BJ (cell line): ENCODE measurements at regions not wholly inside any gene's neighbourhood (a gene's known extent, or its start where the extent isn't known, plus 50 kb on each side); places are given as distances from the start of the nearest gene placed in this dataset. TPM values are rescaled to one million over a fixed set of nuclear protein-coding genes. Genes with fewer than 3 reads are reported as not detected.

ENCODE experiments used
- CTCF ChIA-PET: fragments of 350-600 bp; formaldehyde crosslinking; extraction: SDS; loops from one replicate; lab custom pipeline; 2021; ENCODE audit warnings: antibody characterized with exemption, inconsistent platforms; lab: Yijun Ruan, JAX
- POLR2A ChIA-PET: fragments of 300-600 bp; sonication (Branson Sonifier 250); formaldehyde crosslinking; extraction: SDS; loops from one replicate; lab custom pipeline; 2021; ENCODE audit warnings: antibody characterized with exemption; lab: Charles Lee
- DNase-seq: peaks from one replicate; pipeline ENCODE4 v3.0.0-alpha.2; 2011; ENCODE audit warnings: low read depth
- H3K27me3 ChIP-seq: 2 replicates; pipeline ENCODE4 v1.6.0; 2011; ENCODE audit warnings: low read length; ENCODE audit not compliant: control insufficient read depth, insufficient read depth
- H3K36me3 ChIP-seq: 2 replicates; pipeline ENCODE4 v1.5.1; 2011; ENCODE audit warnings: low read length; ENCODE audit not compliant: control insufficient read depth, insufficient read depth
- H3K4me3 ChIP-seq: 2 replicates; pipeline ENCODE4 v1.5.1; 2011; ENCODE audit warnings: low read depth, mild to moderate bottlenecking, control low read depth, low read length
- small RNA-seq: library from RNA; depleted of rRNA; stranded (forward); fragments of <200 nt; gene quantifications from one replicate; pipeline ENCODE3, GENCODE V24; 2012; ENCODE audit warnings: low replicate concordance, low read depth; ENCODE audit not compliant: insufficient read length
- TF ChIP-seq, protein P1 (sequence below): IDR thresholded peaks from 2 replicates; pipeline ENCODE4 v1.5.1; 2011; ENCODE audit warnings: low read depth, mild to moderate bottlenecking, control low read depth, inconsistent platforms, low read length, moderate library complexity; ENCODE audit not compliant: insufficient read depth

DNA sequence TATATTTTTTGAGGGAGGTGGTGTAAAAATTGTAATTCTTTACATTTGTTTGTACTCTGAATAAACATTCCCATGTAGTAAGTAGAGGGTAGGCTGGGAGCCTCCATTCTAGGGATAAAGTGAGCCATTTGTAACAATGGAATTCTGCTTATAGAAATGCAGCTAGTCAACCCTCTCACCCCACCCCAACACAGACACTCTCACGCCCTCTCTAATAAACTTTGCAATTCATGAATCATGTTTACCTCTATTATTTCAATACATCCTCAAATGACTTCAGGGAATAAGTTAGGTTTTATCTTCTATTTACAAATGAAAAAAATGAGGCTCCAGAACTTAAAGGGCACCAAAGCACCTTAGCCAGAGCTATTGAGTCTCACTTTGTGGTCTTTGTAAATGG lies 56.5 kb upstream of the PDZRN3 start:
- POLR2A ChIA-PET = interaction anchor here (0.6 kb wide), 1 partner anchor 63 kb away, joined by 3 read pairs; no protein-coding TSS in a partner anchor
- no peaks in the 10 kb centered on the region for H3K36me3 ChIP-seq
- H3K27me3 ChIP-seq = no peaks in the 10 kb centered on the region
- TF ChIP-seq, protein P1, sequence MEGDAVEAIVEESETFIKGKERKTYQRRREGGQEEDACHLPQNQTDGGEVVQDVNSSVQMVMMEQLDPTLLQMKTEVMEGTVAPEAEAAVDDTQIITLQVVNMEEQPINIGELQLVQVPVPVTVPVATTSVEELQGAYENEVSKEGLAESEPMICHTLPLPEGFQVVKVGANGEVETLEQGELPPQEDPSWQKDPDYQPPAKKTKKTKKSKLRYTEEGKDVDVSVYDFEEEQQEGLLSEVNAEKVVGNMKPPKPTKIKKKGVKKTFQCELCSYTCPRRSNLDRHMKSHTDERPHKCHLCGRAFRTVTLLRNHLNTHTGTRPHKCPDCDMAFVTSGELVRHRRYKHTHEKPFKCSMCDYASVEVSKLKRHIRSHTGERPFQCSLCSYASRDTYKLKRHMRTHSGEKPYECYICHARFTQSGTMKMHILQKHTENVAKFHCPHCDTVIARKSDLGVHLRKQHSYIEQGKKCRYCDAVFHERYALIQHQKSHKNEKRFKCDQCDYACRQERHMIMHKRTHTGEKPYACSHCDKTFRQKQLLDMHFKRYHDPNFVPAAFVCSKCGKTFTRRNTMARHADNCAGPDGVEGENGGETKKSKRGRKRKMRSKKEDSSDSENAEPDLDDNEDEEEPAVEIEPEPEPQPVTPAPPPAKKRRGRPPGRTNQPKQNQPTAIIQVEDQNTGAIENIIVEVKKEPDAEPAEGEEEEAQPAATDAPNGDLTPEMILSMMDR = no peak
- CTCF ChIA-PET = interaction anchor here (1.1 to 1.5 kb wide), 2 partner anchors 9 to 28 kb away, joined by 3 to 6 read pairs; no protein-coding TSS in a partner anchor
- no peak for DNase-seq
- H3K4me3 ChIP-seq = no peak overlapping the region

DNA sequence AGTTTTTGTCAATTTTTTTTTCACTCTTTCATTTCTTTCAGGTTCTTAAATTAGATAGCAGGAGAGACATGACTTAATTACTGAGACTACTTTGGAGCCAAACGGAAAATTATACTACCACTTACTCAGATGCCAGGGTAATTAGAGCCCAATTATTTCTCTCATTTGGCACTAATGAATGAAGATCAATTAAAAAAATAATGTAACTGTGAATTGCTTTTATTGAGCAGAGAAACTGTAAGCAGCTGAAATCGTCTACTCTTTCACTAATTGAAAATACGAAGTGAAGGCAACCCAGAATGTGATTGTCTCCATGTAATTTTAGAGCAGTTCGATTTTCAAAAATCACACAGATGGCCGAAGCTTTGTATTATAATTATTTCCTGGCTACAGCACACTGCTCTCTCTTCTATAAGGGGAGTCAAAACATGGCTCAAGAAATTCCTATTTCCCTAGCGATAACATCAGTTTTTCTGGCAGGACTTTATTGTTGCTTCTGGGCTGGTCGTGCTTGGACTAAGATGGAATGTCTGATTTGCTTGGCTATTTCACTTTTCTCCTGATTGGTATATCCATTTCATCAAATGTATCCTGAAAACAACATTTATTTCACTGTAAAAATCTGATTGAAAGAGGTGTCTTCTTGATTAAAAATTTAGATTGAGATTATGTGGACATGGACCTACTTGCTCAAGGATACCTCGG lies 55.8 kb upstream of the PDZRN3 start:
- ChIA-PET POLR2A (no interaction called here), CTCF (no interaction called here)
- TF ChIP-seq, protein P1 = no peak
- H3K4me3 ChIP-seq = no peak overlapping the region
- H3K36me3 ChIP-seq = no peaks in the 10 kb centered on the region
- no peaks in the 10 kb centered on the region for H3K27me3 ChIP-seq
- DNase-seq = no peak

DNA sequence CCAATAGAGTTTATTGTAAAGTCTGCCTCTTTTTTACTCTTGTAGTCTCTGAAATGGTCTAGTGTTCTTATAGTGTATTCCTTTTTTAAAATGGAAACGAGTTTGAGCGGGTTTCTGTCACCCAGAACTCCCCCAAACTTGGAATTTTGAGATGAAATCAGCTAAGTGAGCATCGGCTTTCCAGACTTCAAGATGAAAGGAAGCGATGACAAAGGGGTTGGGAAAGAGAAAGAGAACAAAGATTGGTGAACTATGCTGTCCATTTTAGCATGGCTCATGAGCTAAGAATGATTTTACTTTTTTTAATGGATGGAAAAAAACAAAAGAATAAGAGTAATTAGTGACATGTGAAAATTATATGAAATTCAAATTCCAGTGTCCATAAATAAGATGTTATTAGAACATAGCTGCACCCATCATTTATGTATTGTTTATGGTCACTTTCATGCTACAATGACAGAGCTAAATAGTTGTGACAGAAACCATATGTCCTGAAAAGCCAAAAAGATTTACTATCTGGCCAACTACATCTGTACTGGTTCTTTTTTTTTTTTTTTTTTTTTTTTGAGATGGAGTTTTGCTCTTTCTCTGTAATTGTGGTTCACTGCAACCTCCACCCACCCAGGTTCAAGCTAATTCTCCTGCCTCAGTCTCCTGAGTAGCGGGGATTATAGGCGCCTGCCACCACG lies 52.7 kb upstream of the PDZRN3 start:
- DNase-seq = no peak
- Histone ChIP-seq H3K27me3 (no peaks in the 10 kb centered on the region), H3K4me3 (no peak overlapping the region), H3K36me3 (no peaks in the 10 kb centered on the region)
- POLR2A ChIA-PET = no interaction called here
- TF ChIP-seq, protein P1 = no peak
- CTCF ChIA-PET = interaction anchor here (0.6 kb wide), 1 partner anchor 646 kb away, joined by 4 read pairs; no protein-coding TSS in a partner anchor

Small RNA genes lying in the stretch of these regions (small RNA-seq; reads per million reads assigned to genes)
- not detected for gene RF00017
